Lower lobe of right lung (tissue), 2 donors: ENCODE measurements at regions not wholly inside any gene's neighbourhood (a gene's known extent, or its start where the extent isn't known, plus 50 kb on each side); places are given as distances from the start of the nearest gene placed in this dataset.
"Not testable (repeated sequence)": the region's sequence is repeated elsewhere in the genome, so short reads cannot be mapped to it uniquely, and the experiment has no call there.

Experiments
- ATAC-seq, 2 donors: fragments of 200-7000 bp; cut with Tn5 transposase; one replicate each; pipeline ENCODE4 v1.9.1; 2020 to 2022; ENCODE audit warnings: mild to moderate bottlenecking in 2 of 2, moderate library complexity in 2 of 2
- DNase-seq: peaks from one replicate; pipeline ENCODE4 v3.0.0-alpha.2; 2020
- H3K27ac ChIP-seq: fragments of 200-600 bp; one replicate; pipeline ENCODE4 v1.8.0; 2022
- H3K27me3 ChIP-seq: fragments of 200-600 bp; one replicate; pipeline ENCODE4 v1.8.0; 2022; ENCODE audit warnings: low read depth
- H3K36me3 ChIP-seq: fragments of 200-600 bp; one replicate; pipeline ENCODE4 v1.8.0; 2022; ENCODE audit warnings: mild to moderate bottlenecking
- H3K4me1 ChIP-seq: fragments of 200-600 bp; one replicate; pipeline ENCODE4 v1.8.0; 2022
- H3K4me3 ChIP-seq: fragments of 200-600 bp; one replicate; pipeline ENCODE4 v1.8.0; 2022; ENCODE audit warnings: mild to moderate bottlenecking
- H3K9me3 ChIP-seq: fragments of 200-600 bp; one replicate; pipeline ENCODE4 v1.8.0; 2022
- intact Hi-C: fragments of 100-400 bp; cut with DNase I; formaldehyde crosslinking; loops from one replicate; pipeline ENCODE4 v1.11.0; 2022
- TF ChIP-seq, protein P1 (sequence below): fragments of 200-600 bp; IDR thresholded peaks from one replicate; pipeline ENCODE4 v1.8.0; 2022; ENCODE audit warnings: antibody characterized with exemption, mild to moderate bottlenecking
- donor health status: DM: no; HTN: yes; CAD: no; lungs with severe emphysema.

DNA sequence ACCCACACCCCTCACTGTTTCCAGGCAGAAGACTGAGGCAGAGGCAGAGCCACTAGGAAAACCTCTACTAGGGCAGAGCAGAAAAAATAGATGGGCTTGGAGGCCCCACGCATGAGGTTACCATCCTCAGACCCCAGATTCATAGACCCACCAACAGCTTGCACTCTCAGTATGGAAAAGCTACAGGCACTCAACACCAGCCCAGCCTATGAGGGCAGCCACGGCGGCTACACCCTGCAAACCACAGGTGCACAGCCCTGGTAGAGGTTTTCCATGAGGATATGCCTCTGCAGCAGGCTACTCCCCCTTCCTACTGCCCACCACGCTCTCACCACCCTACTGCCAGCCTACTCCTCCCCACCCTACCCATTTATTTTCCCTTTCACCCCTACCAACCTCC lies 235.1 kb downstream of the CWH43 start:
- Histone ChIP-seq H3K27ac (no peak overlapping the region), H3K36me3 (no peaks in the 10 kb centered on the region), H3K4me1 (no peaks in the 10 kb centered on the region), H3K4me3 (no peak overlapping the region), H3K9me3 (no peaks in the 10 kb centered on the region), H3K27me3 (no peaks in the 10 kb centered on the region)
- intact Hi-C loops: no loop called here
- TF ChIP-seq, protein P1, sequence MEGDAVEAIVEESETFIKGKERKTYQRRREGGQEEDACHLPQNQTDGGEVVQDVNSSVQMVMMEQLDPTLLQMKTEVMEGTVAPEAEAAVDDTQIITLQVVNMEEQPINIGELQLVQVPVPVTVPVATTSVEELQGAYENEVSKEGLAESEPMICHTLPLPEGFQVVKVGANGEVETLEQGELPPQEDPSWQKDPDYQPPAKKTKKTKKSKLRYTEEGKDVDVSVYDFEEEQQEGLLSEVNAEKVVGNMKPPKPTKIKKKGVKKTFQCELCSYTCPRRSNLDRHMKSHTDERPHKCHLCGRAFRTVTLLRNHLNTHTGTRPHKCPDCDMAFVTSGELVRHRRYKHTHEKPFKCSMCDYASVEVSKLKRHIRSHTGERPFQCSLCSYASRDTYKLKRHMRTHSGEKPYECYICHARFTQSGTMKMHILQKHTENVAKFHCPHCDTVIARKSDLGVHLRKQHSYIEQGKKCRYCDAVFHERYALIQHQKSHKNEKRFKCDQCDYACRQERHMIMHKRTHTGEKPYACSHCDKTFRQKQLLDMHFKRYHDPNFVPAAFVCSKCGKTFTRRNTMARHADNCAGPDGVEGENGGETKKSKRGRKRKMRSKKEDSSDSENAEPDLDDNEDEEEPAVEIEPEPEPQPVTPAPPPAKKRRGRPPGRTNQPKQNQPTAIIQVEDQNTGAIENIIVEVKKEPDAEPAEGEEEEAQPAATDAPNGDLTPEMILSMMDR: no peak
- DNase-seq: no peak
- no peak for ATAC-seq

DNA sequence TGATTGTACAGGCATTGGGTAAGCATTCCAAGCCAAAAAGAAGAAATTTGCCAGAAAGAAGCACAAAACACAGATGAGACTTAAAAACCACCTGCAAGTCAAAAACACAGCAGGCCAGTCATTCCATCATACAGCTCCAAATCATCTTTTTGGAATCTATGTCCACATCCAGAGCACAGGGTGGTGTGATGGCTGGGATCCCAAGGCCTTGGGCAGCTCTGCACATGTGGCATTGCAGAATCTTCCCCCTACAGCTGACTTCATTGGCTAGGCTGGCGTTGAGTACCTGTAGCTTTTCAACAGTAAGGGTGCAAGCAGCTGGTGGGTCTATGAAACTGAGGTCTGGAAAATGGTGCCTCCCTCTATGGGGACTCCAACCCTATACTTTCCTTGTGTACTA lies 236.7 kb downstream of the CWH43 start:
- ATAC-seq, intact Hi-C loops, DNase-seq, H3K4me1 ChIP-seq, H3K9me3 ChIP-seq, H3K36me3 ChIP-seq, H3K27ac ChIP-seq, H3K27me3 ChIP-seq, H3K4me3 ChIP-seq: not testable (repeated sequence)

DNA sequence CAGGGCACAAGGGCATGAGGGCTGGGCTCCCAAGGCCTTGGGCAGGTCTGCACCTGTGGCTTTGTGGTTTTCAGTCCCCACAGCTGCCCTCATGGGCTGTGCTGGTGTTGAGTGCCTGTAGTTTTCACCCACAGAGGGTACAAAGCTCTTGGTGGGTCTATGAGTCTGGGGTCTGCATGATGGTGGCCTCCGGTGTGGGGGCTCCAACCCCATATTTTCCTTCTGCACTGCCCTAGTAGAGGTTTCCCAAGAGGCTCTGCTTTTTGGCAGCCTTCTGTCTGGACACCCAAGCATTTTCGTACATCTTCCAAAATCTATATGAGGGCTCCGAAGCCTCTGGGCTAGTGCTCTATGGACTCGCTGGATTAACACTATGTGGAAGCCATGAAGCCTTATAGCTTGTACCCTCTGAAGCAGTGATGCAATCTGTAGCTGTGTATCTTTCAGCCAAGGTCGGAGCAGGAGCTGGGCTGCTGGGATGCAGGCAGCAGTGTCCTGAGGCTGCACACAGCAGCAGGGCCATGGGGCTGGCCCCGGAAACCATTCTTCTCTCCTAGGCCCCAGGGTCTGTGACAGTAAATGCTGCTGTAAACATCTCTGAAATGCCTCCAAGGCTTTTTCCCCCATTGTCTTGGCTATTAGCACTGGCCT lies 240.3 kb downstream of the CWH43 start:
- H3K27me3 ChIP-seq, H3K36me3 ChIP-seq, DNase-seq, H3K27ac ChIP-seq, H3K9me3 ChIP-seq, H3K4me1 ChIP-seq, ATAC-seq, intact Hi-C loops, H3K4me3 ChIP-seq: not testable (repeated sequence)

DNA sequence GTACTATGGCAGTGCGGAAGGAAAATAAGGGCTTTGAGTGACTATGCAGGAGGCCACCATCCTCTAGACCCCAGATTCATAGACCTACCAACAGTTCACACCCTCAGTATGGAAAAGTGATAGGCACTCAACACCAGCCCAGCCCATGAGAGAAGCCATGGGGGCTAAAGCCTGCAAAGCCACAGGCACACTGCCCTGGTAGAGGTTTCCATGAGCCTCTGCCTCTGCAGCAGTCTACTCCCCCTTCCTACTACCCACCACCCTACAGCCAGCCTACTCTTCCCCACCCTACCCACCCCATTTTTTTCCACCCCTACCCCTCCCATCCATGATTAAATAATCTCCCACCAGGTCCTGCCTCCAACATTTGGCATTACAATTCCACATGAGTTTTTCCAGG lies 241.9 kb downstream of the CWH43 start:
- ATAC-seq, H3K9me3 ChIP-seq, H3K36me3 ChIP-seq, H3K27me3 ChIP-seq, H3K4me3 ChIP-seq, DNase-seq, H3K4me1 ChIP-seq, intact Hi-C loops, H3K27ac ChIP-seq: not testable (repeated sequence)

DNA sequence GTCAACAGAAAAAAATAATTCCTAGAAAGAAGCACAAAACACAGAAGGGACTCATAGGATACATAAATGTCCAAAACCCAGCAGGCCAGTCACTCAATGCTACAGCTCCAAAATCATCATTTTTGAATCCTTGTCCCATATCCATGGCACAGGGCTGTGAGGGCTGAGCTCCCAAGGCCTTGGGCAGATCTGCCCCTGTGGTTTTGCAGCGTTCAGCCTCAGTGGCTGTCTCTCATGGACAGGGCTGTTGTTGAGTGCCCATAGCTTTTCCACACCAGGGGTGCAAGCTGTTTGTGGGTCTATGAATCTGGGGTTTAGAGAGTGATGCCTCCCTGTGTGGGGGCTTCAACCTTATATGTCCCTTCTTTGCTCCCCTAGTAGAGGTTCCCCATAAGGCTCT lies 243.2 kb downstream of the CWH43 start:
- H3K36me3 ChIP-seq, H3K4me1 ChIP-seq, H3K9me3 ChIP-seq, DNase-seq, intact Hi-C loops, ATAC-seq, H3K27ac ChIP-seq, H3K4me3 ChIP-seq, H3K27me3 ChIP-seq: not testable (repeated sequence)

DNA sequence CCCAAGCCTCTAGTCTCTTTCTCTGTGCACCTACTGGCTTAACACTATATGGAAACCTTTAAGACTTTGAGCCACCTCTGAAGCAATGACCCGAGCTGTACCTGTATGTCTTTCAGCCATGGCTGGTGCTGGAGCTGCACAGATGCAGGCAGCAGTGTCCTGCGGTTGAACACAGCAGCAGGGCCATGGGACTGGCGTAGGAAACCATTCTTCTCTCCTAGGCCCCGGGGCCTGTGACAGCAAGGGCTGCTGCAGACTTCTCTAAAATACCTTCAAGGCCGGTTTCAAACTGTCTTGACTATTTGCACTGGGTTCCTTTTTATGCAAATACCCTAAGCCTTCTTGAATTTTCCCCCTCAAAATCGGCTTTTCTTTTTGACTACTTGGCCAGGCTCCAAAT lies 243.6 kb downstream of the CWH43 start:
- ATAC-seq, DNase-seq, H3K27me3 ChIP-seq, H3K4me3 ChIP-seq, H3K9me3 ChIP-seq, H3K36me3 ChIP-seq, intact Hi-C loops, H3K4me1 ChIP-seq, H3K27ac ChIP-seq: not testable (repeated sequence)

DNA sequence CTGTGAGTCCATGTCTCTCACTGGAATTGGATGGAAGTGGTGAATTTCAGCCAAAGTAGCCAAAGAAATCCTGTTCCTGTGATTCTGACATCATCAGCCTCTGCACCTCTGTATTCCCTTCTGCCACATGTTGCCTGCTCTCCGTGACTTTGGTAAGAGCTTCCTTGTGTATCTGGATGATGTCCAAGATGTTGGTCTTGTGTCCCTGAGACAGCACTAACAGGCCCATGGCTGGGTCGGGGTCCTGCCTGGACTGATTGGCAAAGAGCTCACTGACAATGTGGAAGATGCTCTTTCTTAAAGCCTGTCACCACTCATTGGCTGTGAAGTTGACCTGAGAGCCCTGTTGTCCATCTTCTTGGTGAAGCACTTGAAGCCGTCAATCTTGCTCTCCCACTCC lies 247.3 kb downstream of the CWH43 start:
- H3K27ac ChIP-seq, ATAC-seq, H3K4me3 ChIP-seq, H3K9me3 ChIP-seq, DNase-seq, H3K36me3 ChIP-seq, intact Hi-C loops, H3K27me3 ChIP-seq, H3K4me1 ChIP-seq: not testable (repeated sequence)

DNA sequence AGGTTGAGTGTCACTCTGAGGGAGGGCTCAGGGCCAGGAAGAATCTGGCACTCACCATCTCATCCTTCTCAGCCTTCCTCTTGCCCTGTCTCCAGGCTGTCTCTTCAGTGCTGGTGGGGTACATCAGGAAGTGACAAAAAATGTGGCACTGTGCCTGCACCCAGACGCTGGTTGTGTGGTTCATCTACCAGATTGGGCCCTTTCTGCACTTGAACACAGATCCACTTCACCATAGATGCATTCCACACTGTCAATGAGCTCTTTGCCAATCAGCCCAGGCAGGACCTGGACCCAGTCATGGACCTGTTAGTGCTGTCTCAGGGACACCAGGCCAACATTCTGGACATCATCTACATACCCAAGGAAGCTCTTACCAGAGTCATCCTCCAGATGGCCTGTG lies 247.7 kb downstream of the CWH43 start:
- H3K36me3 ChIP-seq, H3K9me3 ChIP-seq, ATAC-seq, H3K4me3 ChIP-seq, DNase-seq, H3K27me3 ChIP-seq, intact Hi-C loops, H3K27ac ChIP-seq, H3K4me1 ChIP-seq: not testable (repeated sequence)

DNA sequence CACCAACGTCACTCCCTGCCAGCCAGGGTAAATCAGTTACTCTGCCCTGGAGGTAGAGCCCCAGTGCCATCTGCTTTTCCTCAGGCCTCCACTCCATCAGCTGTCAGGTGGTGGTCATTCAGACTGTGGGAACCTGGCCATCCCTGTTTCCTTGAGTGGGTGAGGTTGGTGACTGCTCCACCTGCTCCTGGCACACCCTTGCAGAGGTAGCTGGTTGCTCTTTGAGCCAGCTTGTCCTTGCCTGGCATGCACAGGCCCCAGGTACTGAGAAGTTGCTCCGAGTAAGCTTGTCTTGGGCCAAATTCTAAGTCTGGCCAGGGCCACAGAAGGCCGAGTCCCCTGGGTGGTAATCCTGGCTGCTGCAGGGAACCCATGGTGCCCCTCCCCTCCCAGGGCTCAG lies 248.3 kb downstream of the CWH43 start:
- intact Hi-C loops, H3K4me3 ChIP-seq, H3K27ac ChIP-seq, H3K36me3 ChIP-seq, H3K4me1 ChIP-seq, DNase-seq, H3K27me3 ChIP-seq, ATAC-seq, H3K9me3 ChIP-seq: not testable (repeated sequence)

DNA sequence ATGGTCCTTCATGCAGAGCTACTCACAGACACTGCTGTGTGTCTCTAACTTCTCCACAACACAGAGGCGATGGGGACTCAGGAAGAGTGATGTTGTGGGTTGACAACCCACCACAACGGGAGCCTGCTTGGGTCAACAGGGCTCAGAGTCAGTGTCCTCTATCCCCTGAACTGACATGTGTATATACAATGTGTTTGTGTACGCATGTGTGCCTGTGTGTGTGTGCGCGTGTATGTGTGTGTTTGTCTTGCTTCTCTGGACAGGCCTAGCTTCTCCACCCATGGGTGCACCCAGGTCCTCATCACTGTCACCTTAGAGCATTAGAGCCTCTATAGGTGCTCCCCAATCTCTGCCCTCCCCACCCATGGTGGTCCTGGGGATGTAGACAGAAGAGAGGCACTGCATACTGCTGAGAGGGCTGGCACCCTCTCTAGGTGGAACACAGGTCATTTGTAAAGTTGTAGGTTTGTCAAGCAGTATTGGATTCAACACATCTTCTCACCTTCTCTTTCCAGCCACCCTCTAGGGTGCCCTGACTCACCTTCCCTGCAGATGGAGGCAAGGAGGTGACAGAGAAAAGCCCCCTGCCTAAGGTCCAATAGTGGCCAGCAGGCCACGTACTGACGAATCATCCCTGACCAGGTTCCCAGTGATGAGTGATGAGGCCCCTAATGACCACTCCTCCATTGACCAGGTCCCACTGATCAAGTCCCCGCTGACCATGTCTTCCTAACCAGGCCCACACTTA lies 249.5 kb downstream of the CWH43 start:
- ATAC-seq, H3K9me3 ChIP-seq, H3K4me1 ChIP-seq, H3K27me3 ChIP-seq, H3K4me3 ChIP-seq, DNase-seq, H3K36me3 ChIP-seq, H3K27ac ChIP-seq, intact Hi-C loops: not testable (repeated sequence)

DNA sequence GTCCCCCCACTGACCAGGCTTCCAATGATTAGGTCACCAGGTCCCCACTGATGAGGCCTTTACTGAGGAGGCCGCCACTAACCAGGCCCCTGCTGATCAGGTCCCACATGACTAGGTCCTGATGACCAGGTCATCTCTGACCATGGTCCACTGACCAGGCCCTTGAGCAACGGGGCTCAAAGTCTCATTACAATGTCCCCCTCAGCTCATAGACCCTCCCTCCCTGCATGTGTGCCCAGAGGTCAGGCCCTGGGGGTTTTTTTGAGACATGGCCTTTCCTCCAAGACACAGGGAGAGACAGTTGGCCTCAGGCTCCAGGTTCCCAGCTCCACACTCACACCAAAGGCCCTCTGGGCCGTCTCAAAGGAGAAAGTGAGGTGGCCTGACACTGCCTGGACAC lies 250.4 kb downstream of the CWH43 start:
- DNase-seq, ATAC-seq, H3K36me3 ChIP-seq, H3K9me3 ChIP-seq, H3K4me1 ChIP-seq, intact Hi-C loops, H3K4me3 ChIP-seq, H3K27ac ChIP-seq, H3K27me3 ChIP-seq: not testable (repeated sequence)

DNA sequence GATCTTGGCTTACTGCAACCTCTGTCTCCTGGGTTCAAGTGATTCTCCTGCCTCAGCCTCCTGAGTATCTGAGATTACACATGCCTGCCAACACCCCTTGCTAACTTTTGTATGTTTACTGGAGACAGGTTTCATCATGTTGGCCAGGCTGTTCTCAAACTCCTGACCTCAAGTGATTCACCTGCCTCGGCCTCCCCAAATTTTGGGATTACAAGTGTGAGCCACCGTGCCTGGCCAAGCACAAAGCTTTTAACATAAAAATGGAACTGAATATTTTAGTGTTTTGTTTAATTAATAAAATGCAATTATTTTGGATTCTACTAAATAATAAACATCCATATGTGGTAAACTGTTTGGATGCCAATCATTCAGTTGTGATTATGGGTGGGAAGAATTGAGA lies 255.2 kb downstream of the CWH43 start:
- H3K4me3 ChIP-seq, H3K27ac ChIP-seq, intact Hi-C loops, H3K9me3 ChIP-seq, DNase-seq, H3K4me1 ChIP-seq, H3K27me3 ChIP-seq, ATAC-seq, H3K36me3 ChIP-seq: not testable (repeated sequence)

DNA sequence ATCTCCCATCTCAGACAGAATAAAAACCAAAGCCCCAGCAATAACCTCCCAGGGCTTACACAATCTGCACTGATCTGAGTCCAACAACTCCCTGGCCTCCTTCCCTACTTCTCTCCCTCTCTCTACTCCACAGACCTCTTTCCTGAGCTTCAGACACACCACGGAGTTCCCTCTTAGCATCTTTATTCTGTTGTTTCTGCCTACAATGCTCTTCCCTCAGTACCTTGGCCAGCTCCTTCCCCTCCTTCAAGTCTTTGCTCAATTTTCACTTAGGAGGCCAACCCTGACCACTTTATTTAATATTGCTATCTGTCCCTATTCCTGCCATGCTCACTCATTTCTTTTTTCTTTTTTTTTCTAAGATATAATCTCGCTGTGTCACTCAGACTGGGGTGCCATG lies 276.7 kb downstream of the CWH43 start:
- H3K27me3 ChIP-seq, H3K4me3 ChIP-seq, H3K4me1 ChIP-seq, H3K27ac ChIP-seq, H3K36me3 ChIP-seq, intact Hi-C loops, H3K9me3 ChIP-seq, ATAC-seq, DNase-seq: not testable (repeated sequence)
